ENCODE measurements at regions not wholly inside any gene's neighbourhood (a gene's known extent, or its start where the extent isn't known, plus 50 kb on each side); places are given as distances from the start of the nearest gene placed in this dataset.

- TF ChIP-seq, protein P1, sequence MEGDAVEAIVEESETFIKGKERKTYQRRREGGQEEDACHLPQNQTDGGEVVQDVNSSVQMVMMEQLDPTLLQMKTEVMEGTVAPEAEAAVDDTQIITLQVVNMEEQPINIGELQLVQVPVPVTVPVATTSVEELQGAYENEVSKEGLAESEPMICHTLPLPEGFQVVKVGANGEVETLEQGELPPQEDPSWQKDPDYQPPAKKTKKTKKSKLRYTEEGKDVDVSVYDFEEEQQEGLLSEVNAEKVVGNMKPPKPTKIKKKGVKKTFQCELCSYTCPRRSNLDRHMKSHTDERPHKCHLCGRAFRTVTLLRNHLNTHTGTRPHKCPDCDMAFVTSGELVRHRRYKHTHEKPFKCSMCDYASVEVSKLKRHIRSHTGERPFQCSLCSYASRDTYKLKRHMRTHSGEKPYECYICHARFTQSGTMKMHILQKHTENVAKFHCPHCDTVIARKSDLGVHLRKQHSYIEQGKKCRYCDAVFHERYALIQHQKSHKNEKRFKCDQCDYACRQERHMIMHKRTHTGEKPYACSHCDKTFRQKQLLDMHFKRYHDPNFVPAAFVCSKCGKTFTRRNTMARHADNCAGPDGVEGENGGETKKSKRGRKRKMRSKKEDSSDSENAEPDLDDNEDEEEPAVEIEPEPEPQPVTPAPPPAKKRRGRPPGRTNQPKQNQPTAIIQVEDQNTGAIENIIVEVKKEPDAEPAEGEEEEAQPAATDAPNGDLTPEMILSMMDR (IDR thresholded peaks at IDR 0.05), result no peak
- TF ChIP-seq POLR2AphosphoS5 (IDR thresholded peaks at IDR 0.05) (peak; percentile 29), POLR2A (IDR thresholded peaks at IDR 0.05) (no peak)
Observed at GRCh38 chr18:29176681-29177080, 999.8 kb upstream of the CDH2 start.
